ENCODE measurements at regions not wholly inside any gene's neighbourhood (a gene's known extent, or its start where the extent isn't known, plus 50 kb on each side); places are given as distances from the start of the nearest gene placed in this dataset.

- no peaks in the 10 kb centered on the region for H3K36me3 ChIP-seq (ENCODE audit: control insufficient read depth, insufficient read depth, low read length)
- no peak overlapping the region for H3K27ac ChIP-seq (ENCODE audit: insufficient read depth, low read depth, low read length, poor library complexity, severe bottlenecking)
- no peaks in the 10 kb centered on the region for H3K9me3 ChIP-seq (ENCODE audit: control insufficient read depth, low read length)
- no peaks in the 10 kb centered on the region for H3K27me3 ChIP-seq (ENCODE audit: control insufficient read depth, insufficient read depth, low read length, poor library complexity, severe bottlenecking)
- 78% methylated on average over 1 of the region's 1 CpG; no CpG with 5 or more reads in 1 of the 2 experiments for WGBS, 2 experiments
- no peak overlapping the region for H3K4me3 ChIP-seq (ENCODE audit: insufficient read depth, low read depth, low read length)
- H3K4me1 ChIP-seq (ENCODE audit: control insufficient read depth, insufficient read depth, low read length): no peaks in the 10 kb centered on the region
Measured at GRCh38 chr13:97079726-97080125, 85.5 kb upstream of the OXGR1 start.

DNA sequence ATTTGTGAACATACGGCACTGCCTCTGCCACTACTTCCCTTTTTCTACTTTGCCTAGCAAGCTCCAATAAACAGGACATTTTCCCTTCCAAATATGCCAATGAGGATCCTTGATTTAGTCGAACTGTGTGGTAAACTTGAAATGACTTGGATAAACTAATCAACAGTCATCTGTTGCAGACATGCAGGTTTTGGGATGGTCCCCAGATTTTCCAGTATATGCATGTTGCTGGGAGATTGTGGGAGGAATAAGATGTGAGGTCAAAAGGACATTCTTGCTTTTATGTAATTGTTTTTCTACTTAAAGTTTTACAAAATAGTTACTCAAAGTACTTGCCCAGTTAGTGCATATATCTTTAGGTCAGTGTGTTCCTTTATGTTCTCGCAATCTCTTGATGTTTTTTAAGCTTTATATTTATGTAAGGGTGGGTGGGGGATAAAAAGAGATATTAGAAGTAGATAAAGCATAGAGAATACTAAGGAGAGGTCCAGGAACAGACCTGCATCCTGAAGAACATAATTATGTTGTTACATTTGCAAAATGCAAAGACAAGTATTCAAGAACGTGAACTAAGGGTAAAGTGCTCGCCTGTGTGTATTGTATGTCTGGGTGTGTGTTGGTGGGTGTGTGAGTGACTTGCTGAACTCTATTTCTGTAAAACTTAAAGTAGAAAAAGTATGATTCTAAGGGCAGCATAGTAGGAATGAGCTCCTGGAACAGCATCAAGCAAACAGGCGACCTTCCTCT is 88.4 kb upstream of the OXGR1 start:
- WGBS, 2 experiments: 95% methylated on average over 6 of the region's 6 CpGs
- Histone ChIP-seq H3K36me3 (ENCODE audit: control insufficient read depth, insufficient read depth, low read length) (no peaks in the 10 kb centered on the region), H3K9me3 (ENCODE audit: control insufficient read depth, low read length) (no peaks in the 10 kb centered on the region), H3K4me3 (ENCODE audit: insufficient read depth, low read depth, low read length) (no peak overlapping the region), H3K4me1 (ENCODE audit: control insufficient read depth, insufficient read depth, low read length) (no peaks in the 10 kb centered on the region), H3K27ac (ENCODE audit: insufficient read depth, low read depth, low read length, poor library complexity, severe bottlenecking) (no peak overlapping the region), H3K27me3 (ENCODE audit: control insufficient read depth, insufficient read depth, low read length, poor library complexity, severe bottlenecking) (no peaks in the 10 kb centered on the region)

GRCh38 chr13:97091196-97091595 is 96.9 kb upstream of the OXGR1 start:
- Histone ChIP-seq H3K36me3 (ENCODE audit: control insufficient read depth, insufficient read depth, low read length) (no peaks in the 10 kb centered on the region), H3K4me1 (ENCODE audit: control insufficient read depth, insufficient read depth, low read length) (no peaks in the 10 kb centered on the region), H3K4me3 (ENCODE audit: insufficient read depth, low read depth, low read length) (no peak overlapping the region), H3K27ac (ENCODE audit: insufficient read depth, low read depth, low read length, poor library complexity, severe bottlenecking) (no peak overlapping the region), H3K9me3 (ENCODE audit: control insufficient read depth, low read length) (no peaks in the 10 kb centered on the region), H3K27me3 (ENCODE audit: control insufficient read depth, insufficient read depth, low read length, poor library complexity, severe bottlenecking) (no peaks in the 10 kb centered on the region)
- 82 to 92% methylated on average over 1 of the region's 1 CpG for WGBS, 2 experiments

GRCh38 chr13:97100821-97101220 is 106.5 kb upstream of the OXGR1 start:
- Histone ChIP-seq H3K4me1 (ENCODE audit: control insufficient read depth, insufficient read depth, low read length) (no peaks in the 10 kb centered on the region), H3K4me3 (ENCODE audit: insufficient read depth, low read depth, low read length) (no peak overlapping the region), H3K27ac (ENCODE audit: insufficient read depth, low read depth, low read length, poor library complexity, severe bottlenecking) (no peak overlapping the region), H3K9me3 (ENCODE audit: control insufficient read depth, low read length) (no peaks in the 10 kb centered on the region), H3K27me3 (ENCODE audit: control insufficient read depth, insufficient read depth, low read length, poor library complexity, severe bottlenecking) (no peaks in the 10 kb centered on the region), H3K36me3 (ENCODE audit: control insufficient read depth, insufficient read depth, low read length) (no peaks in the 10 kb centered on the region)

DNA sequence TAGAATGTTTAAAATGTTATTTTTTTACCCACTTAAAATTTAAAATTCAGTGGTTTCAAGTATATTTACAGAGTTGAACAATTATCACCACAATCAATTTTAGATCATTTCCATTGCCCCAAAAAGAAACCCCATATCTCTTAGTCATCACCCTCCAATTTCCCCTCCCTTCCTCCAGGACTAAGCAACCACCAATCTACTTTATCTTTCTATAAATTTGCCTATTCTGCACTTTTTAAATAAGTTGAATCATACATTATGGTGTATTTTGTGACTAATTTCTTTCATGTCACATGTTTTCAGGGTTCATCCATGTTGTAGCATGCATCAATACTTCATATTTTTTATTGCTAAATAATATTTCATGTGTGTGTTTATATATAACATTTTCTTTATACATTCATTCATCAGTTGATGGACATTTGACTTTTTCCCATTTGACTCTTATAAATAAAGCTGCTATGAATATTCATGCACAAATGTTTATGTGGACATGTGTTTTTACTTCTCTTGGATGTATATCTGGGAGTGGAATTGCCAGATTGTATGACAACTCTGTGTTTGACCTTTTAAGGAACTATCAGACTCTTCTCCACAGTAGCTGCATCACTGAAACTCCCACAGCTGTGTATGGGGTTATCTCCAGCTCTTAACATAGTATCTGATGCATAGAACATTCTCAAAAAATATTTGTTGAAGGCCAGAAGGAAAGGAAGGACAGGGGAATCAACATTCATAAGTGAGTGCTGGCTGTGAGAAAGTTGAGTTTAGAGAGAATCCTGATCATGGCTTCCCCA is 107.8 kb upstream of the OXGR1 start:
- Histone ChIP-seq H3K27me3 (ENCODE audit: control insufficient read depth, insufficient read depth, low read length, poor library complexity, severe bottlenecking) (no peaks in the 10 kb centered on the region), H3K4me3 (ENCODE audit: insufficient read depth, low read depth, low read length) (no peak overlapping the region), H3K4me1 (ENCODE audit: control insufficient read depth, insufficient read depth, low read length) (no peaks in the 10 kb centered on the region), H3K27ac (ENCODE audit: insufficient read depth, low read depth, low read length, poor library complexity, severe bottlenecking) (no peak overlapping the region), H3K9me3 (ENCODE audit: control insufficient read depth, low read length) (no peaks in the 10 kb centered on the region), H3K36me3 (ENCODE audit: control insufficient read depth, insufficient read depth, low read length) (no peaks in the 10 kb centered on the region)

GRCh38 chr13:97106323-97106722 is 112.0 kb upstream of the OXGR1 start:
- no peaks in the 10 kb centered on the region for H3K36me3 ChIP-seq (ENCODE audit: control insufficient read depth, insufficient read depth, low read length)
- no peaks in the 10 kb centered on the region for H3K9me3 ChIP-seq (ENCODE audit: control insufficient read depth, low read length)
- no peak overlapping the region for H3K4me3 ChIP-seq (ENCODE audit: insufficient read depth, low read depth, low read length)
- H3K27me3 ChIP-seq (ENCODE audit: control insufficient read depth, insufficient read depth, low read length, poor library complexity, severe bottlenecking): no peaks in the 10 kb centered on the region
- no peak overlapping the region for H3K27ac ChIP-seq (ENCODE audit: insufficient read depth, low read depth, low read length, poor library complexity, severe bottlenecking)
- H3K4me1 ChIP-seq (ENCODE audit: control insufficient read depth, insufficient read depth, low read length): peaks cover 6% of the 10 kb centered on the region
- WGBS, 2 experiments: 87 to 88% methylated on average over 6 of the region's 6 CpGs

- Histone ChIP-seq H3K9me3 (ENCODE audit: control insufficient read depth, low read length) (no peaks in the 10 kb centered on the region), H3K27me3 (ENCODE audit: control insufficient read depth, insufficient read depth, low read length, poor library complexity, severe bottlenecking) (no peaks in the 10 kb centered on the region), H3K27ac (ENCODE audit: insufficient read depth, low read depth, low read length, poor library complexity, severe bottlenecking) (no peak overlapping the region), H3K36me3 (ENCODE audit: control insufficient read depth, insufficient read depth, low read length) (no peaks in the 10 kb centered on the region), H3K4me3 (ENCODE audit: insufficient read depth, low read depth, low read length) (no peak overlapping the region), H3K4me1 (ENCODE audit: control insufficient read depth, insufficient read depth, low read length) (peaks cover 6% of the 10 kb centered on the region)
- 90 to 93% methylated on average over 11 to 12 of the region's 12 CpGs for WGBS, 2 experiments
Measured at GRCh38 chr13:97107815-97108529, 113.7 kb upstream of the OXGR1 start.

- Histone ChIP-seq H3K27ac (ENCODE audit: insufficient read depth, low read depth, low read length, poor library complexity, severe bottlenecking) (no peak overlapping the region), H3K9me3 (ENCODE audit: control insufficient read depth, low read length) (no peaks in the 10 kb centered on the region), H3K4me1 (ENCODE audit: control insufficient read depth, insufficient read depth, low read length) (peaks cover 6% of the 10 kb centered on the region), H3K27me3 (ENCODE audit: control insufficient read depth, insufficient read depth, low read length, poor library complexity, severe bottlenecking) (no peaks in the 10 kb centered on the region), H3K4me3 (ENCODE audit: insufficient read depth, low read depth, low read length) (no peak overlapping the region), H3K36me3 (ENCODE audit: control insufficient read depth, insufficient read depth, low read length) (no peaks in the 10 kb centered on the region)
- 93 to 95% methylated on average over 3 of the region's 3 CpGs for WGBS, 2 experiments
Measured at GRCh38 chr13:97108530-97108900, 113.6 kb upstream of the MBNL2 start.

DNA sequence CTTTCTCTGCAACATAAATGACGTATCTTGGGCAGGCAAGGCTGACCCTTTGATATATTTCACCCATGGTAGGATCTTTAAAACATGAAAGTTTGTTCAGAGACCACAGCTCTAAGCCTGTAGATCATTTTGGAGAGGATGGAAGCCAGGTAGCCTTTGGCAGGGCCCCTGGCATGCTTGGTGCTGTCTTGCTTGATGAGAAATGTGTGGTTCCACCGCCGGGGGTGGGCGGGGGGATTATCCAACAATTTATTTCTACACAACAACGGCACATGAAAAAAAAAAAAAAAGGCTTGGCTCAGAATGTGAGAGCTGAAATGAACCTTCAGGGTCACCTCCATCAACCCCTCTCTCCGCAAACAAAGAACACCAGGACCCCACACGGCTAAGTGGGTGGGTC is 112.9 kb upstream of the MBNL2 start:
- Histone ChIP-seq H3K4me3 (ENCODE audit: insufficient read depth, low read depth, low read length) (no peak overlapping the region), H3K27ac (ENCODE audit: insufficient read depth, low read depth, low read length, poor library complexity, severe bottlenecking) (no peak overlapping the region)
- WGBS, 2 experiments: 87 to 89% methylated on average over 4 to 7 of the region's 7 CpGs

DNA sequence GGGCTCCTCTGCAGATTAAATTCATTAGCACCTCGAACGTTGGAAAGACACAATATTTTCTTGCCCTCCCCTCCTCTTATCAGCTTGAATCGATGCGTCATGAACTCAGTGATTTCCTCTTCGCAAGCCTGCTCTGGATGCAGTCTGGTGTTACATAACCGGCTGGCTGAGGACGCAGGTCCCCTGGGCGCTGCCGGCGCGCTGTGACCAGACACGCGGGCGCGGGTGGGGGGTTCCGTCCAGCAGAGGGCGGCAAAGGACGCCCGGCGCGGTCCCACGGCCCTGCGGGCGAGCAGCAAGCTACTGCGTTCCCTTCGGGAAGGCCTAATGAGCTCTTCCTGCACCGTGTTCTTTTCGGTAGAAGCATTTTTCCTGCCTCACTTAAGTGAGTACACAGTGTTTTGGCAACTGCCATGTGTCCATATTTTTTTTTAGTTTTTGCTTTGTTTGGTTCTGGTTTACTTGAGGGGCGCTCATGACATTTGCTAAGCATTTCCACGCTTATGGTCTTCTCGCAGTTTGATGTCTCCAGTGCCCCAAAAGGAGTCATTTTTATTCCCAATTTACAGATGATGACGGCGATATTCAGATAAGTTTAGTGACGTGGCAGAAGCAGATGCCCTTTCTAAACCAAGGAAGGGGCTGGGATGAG is 112.2 kb upstream of the MBNL2 start:
- no peaks in the 10 kb centered on the region for H3K27me3 ChIP-seq (ENCODE audit: control insufficient read depth, insufficient read depth, low read length, poor library complexity, severe bottlenecking)
- H3K36me3 ChIP-seq (ENCODE audit: control insufficient read depth, insufficient read depth, low read length): no peaks in the 10 kb centered on the region
- no peak overlapping the region for H3K27ac ChIP-seq (ENCODE audit: insufficient read depth, low read depth, low read length, poor library complexity, severe bottlenecking)
- WGBS, 2 experiments: 21 to 22% methylated on average over 34 of the region's 34 CpGs
- peaks cover 18% of the 10 kb centered on the region for H3K4me1 ChIP-seq (ENCODE audit: control insufficient read depth, insufficient read depth, low read length)
- H3K9me3 ChIP-seq (ENCODE audit: control insufficient read depth, low read length): no peaks in the 10 kb centered on the region
- no peak overlapping the region for H3K4me3 ChIP-seq (ENCODE audit: insufficient read depth, low read depth, low read length)

More for the DNA sequence above, 112.9 kb upstream of the MBNL2 start:
- Histone ChIP-seq H3K27me3 (ENCODE audit: control insufficient read depth, insufficient read depth, low read length, poor library complexity, severe bottlenecking) (no peaks in the 10 kb centered on the region), H3K36me3 (ENCODE audit: control insufficient read depth, insufficient read depth, low read length) (no peaks in the 10 kb centered on the region), H3K9me3 (ENCODE audit: control insufficient read depth, low read length) (no peaks in the 10 kb centered on the region), H3K4me1 (ENCODE audit: control insufficient read depth, insufficient read depth, low read length) (peaks cover 11% of the 10 kb centered on the region)
